Thyroid gland (tissue), 4 donors: ENCODE measurements at regions not wholly inside any gene's neighbourhood (a gene's known extent, or its start where the extent isn't known, plus 50 kb on each side); places are given as distances from the start of the nearest gene placed in this dataset.

ENCODE experiments used
- DNase-seq, 2 donors: peaks; one replicate each; pipeline ENCODE4 v3.0.0-alpha.2; 2019
- H3K27ac ChIP-seq, 3 donors: fragments of 200-600 bp; sonication (generic); 1 replicate in 2 of 3; 2 replicates in 1 of 3; pipeline ENCODE4 v1.5.1; 2016 to 2019; ENCODE audit warnings: mild to moderate bottlenecking in 1 of 3, moderate library complexity in 1 of 3
- H3K27me3 ChIP-seq: fragments of 200-600 bp; sonication (generic); one replicate; pipeline ENCODE4 v1.5.1; 2019
- H3K36me3 ChIP-seq, 2 donors: fragments of 200-600 bp; sonication (generic); one replicate each; pipeline ENCODE4 v1.5.1; 2016 to 2019
- H3K4me1 ChIP-seq, 2 donors: fragments of 200-600 bp; sonication (generic); one replicate each; pipeline ENCODE4 v1.5.1; 2017 to 2019
- H3K4me3 ChIP-seq, 3 donors: fragments of 200-600 bp; sonication (generic); replicated peaks in 1 of 3; 1 replicate in 2 of 3; 2 replicates in 1 of 3; pipeline ENCODE4 v1.5.1; 2016; ENCODE audit warnings: mild to moderate bottlenecking in 1 of 3
- H3K9me3 ChIP-seq: fragments of 200-600 bp; sonication (generic); one replicate; pipeline ENCODE4 v1.5.1; 2017
- POLR2A ChIP-seq, 2 donors: fragments of 450-650 bp; IDR thresholded peaks; one replicate each; pipeline ENCODE4 v1.6.1; 2017; ENCODE audit warnings: antibody characterized with exemption in 2 of 2, mild to moderate bottlenecking in 2 of 2, moderate library complexity in 1 of 2
- WGBS, 2 donors: methylation state at CpG; one replicate each; pipeline ENCODE4 v1.1.5; 2017; 5-methylcytosine and 5-hydroxymethylcytosine counted together
- intact Hi-C: fragments of 100-400 bp; cut with DNase I; formaldehyde crosslinking; loops from one replicate; pipeline ENCODE4 v1.15.1; 2023
- TF ChIP-seq, protein P1 (sequence below), 6 experiments: fragments of 200-600 bp in 3 of 6; fragments of 450-650 bp in 3 of 6; sonication (generic) in 3 of 6; IDR thresholded peaks; one replicate each; pipeline ENCODE4 v1.5.1; 2016 to 2019; ENCODE audit warnings: antibody characterized with exemption in 6 of 6, mild to moderate bottlenecking in 2 of 6, inconsistent platforms in 1 of 6, moderate library complexity in 1 of 6

DNA sequence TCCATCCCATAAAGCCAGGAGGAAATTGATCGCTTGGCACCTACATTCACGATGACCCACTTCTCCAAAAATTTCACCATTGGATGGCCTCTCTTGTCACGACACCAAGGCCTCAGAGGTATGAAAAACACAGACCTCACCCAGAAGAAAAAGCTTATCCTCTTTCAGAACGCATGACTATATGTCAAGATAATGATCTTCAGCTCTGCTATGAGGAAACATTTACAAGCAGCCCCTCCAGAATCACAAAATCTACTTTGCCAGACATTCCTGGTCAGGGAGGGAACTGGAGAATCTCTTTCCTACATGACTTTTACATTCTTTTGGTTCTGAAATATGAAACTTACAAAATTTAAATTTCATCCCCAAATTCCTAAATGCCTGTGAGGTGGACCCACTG is 122.7 kb downstream of the WNT5A start:
- intact Hi-C loops, result no loop called here
- Histone ChIP-seq H3K4me3 (no peak overlapping the region), H3K4me1 (no peaks in the 10 kb centered on the region), H3K27me3 (no peaks in the 10 kb centered on the region), H3K27ac (no peak overlapping the region), H3K36me3 (no peaks in the 10 kb centered on the region), H3K9me3 (no peaks in the 10 kb centered on the region)
- 90 to 94% methylated on average over 4 of the region's 4 CpGs for WGBS, 2 donors
- no peak for DNase-seq
- TF ChIP-seq, protein P1, sequence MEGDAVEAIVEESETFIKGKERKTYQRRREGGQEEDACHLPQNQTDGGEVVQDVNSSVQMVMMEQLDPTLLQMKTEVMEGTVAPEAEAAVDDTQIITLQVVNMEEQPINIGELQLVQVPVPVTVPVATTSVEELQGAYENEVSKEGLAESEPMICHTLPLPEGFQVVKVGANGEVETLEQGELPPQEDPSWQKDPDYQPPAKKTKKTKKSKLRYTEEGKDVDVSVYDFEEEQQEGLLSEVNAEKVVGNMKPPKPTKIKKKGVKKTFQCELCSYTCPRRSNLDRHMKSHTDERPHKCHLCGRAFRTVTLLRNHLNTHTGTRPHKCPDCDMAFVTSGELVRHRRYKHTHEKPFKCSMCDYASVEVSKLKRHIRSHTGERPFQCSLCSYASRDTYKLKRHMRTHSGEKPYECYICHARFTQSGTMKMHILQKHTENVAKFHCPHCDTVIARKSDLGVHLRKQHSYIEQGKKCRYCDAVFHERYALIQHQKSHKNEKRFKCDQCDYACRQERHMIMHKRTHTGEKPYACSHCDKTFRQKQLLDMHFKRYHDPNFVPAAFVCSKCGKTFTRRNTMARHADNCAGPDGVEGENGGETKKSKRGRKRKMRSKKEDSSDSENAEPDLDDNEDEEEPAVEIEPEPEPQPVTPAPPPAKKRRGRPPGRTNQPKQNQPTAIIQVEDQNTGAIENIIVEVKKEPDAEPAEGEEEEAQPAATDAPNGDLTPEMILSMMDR (IDR thresholded peaks at IDR 0.05), result no peak
- TF ChIP-seq POLR2A (IDR thresholded peaks at IDR 0.05), result no peak

DNA sequence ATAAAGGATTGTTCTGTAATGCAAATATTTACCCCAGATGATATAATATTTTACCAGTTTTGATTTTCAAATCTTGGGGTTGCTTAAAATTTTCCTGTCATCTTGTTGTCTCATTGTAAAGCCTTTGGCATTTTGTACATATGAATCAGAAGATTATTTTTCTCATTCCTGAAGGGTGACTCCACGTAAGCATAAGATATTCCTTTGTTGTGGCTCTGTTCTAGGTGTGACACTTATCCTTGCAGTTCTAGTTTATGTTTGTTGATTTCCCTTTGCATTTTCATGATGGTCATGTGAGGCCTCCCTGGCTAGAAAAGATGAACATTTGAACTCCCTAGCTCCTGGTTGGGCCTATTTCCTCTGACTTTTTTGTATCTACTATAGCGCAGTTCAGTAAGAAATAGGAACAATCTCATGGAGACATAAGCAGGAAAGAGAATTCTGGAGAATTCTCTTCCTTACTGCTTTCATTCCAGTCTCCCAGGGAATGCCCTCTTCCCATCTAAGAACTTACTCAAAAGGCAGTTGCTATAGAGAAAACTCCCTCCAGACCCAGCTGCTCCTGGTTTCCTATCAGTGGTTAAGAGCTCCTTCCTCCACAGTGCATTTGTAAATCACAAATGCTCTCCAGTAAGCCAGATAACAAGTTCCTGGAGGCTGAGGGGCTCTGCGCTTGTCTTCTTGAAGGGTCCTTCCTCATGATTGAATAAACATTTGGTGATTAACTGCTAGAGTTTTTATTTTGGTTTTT is 124.7 kb downstream of the WNT5A start:
- no peaks in the 10 kb centered on the region for H3K27me3 ChIP-seq
- WGBS, 2 donors, result 95 to 96% methylated on average over 3 of the region's 3 CpGs
- H3K9me3 ChIP-seq, result no peaks in the 10 kb centered on the region
- intact Hi-C loops, result no loop called here
- no peak for DNase-seq
- TF ChIP-seq, protein P1 (IDR thresholded peaks at IDR 0.05), result no peak
- no peak for TF ChIP-seq POLR2A (IDR thresholded peaks at IDR 0.05)
- H3K4me3 ChIP-seq, result no peak overlapping the region
- H3K27ac ChIP-seq, result no peak overlapping the region
- H3K4me1 ChIP-seq, result no peaks in the 10 kb centered on the region
- H3K36me3 ChIP-seq, result no peaks in the 10 kb centered on the region

DNA sequence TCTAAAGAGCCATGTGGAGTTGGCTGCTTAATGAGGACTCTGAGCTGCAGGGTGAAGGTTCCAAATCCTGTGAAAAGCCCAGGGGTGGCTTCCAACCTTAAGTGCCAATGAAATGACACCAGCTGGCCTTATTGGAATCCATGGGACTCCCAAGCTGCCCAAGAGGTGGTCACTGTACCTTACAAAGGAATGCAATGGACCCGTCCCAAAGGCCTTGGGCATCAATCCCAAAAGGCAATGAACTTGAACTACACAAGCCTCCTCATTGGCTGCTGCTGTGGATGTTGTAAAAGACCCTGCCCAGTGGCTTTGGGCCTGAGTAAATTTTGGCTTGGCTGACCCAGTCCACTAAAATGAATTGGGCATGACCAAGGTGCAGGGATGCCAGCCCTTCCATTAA is 129.3 kb downstream of the WNT5A start:
- Histone ChIP-seq H3K27ac (no peak overlapping the region), H3K36me3 (no peaks in the 10 kb centered on the region), H3K4me1 (no peaks in the 10 kb centered on the region), H3K4me3 (no peak overlapping the region), H3K9me3 (no peaks in the 10 kb centered on the region), H3K27me3 (no peaks in the 10 kb centered on the region)
- WGBS, 2 donors, result no CpG with 5 or more reads among the region's 1 CpG
- intact Hi-C loops, result no loop called here
- DNase-seq, result peak in 1 of 2 donors; percentile 55
- TF ChIP-seq, protein P1 (IDR thresholded peaks at IDR 0.05), result no peak
- TF ChIP-seq POLR2A (IDR thresholded peaks at IDR 0.05), result no peak

DNA sequence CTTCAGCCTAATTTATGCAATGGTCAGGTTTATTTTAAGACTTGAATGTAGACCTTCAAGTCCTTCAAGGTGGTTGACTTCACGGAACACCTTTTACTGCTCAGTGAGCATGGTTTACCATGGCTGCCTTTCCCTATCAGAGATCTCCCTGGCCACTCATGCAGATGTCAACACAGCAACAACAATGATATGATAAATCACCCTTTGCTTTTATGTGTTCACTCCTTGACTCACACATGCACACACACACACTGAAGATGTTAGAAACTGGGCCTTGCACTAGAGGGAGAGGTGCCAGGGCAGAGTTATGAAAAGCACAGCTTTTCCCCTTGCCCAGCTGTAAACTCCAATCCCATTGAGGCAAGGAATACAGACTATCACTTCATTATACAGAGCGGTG is 134.4 kb downstream of the WNT5A start:
- WGBS, 2 donors, result 86 to 92% methylated on average over 1 to 2 of the region's 2 CpGs
- no peaks in the 10 kb centered on the region for H3K9me3 ChIP-seq
- no peaks in the 10 kb centered on the region for H3K27me3 ChIP-seq
- no peak for DNase-seq
- no peak overlapping the region for H3K27ac ChIP-seq
- no peaks in the 10 kb centered on the region for H3K4me1 ChIP-seq
- H3K4me3 ChIP-seq, result no peak overlapping the region
- TF ChIP-seq, protein P1 (IDR thresholded peaks at IDR 0.05), result no peak
- intact Hi-C loops, result no loop called here
- H3K36me3 ChIP-seq, result no peaks in the 10 kb centered on the region

DNA sequence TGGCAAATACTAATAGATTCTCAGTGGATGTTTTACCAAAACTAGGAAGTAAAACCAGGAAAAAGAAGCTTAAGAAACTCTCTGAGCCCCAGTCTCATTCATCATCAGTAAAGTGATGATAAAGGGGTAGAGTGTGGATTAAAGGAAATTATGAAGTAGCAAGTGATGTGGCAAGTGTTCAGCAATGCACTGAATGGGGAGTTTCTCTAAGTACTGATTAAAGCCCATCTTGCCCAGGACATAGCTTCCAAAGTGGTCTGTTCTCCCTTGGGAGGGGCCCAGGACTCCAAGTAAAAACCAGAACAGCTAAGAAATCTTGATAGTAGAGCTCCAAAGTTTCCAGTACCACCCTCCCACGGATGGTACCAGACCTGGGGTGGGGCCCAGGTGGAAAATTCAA is 137.3 kb downstream of the WNT5A start:
- H3K27me3 ChIP-seq, result no peaks in the 10 kb centered on the region
- no peaks in the 10 kb centered on the region for H3K4me1 ChIP-seq
- H3K36me3 ChIP-seq, result no peaks in the 10 kb centered on the region
- DNase-seq, result no peak
- no peaks in the 10 kb centered on the region for H3K9me3 ChIP-seq
- 21 to 31% methylated on average over 1 of the region's 1 CpG for WGBS, 2 donors
- intact Hi-C loops, result no loop called here
- no peak overlapping the region for H3K4me3 ChIP-seq
- no peak for TF ChIP-seq POLR2A (IDR thresholded peaks at IDR 0.05)
- TF ChIP-seq, protein P1 (IDR thresholded peaks at IDR 0.05), result no peak
- no peak overlapping the region for H3K27ac ChIP-seq
